Spleen (tissue), 11 donors: ENCODE measurements at regions not wholly inside any gene's neighbourhood (a gene's known extent, or its start where the extent isn't known, plus 50 kb on each side); places are given as distances from the start of the nearest gene placed in this dataset.

Source experiments
- DNase-seq: peaks from one replicate; pipeline ENCODE4 v3.0.0-alpha.2; 2020
- H3K27ac ChIP-seq, 8 donors: fragments of 200-600 bp; sonication (generic) in 7 of 8; 1 replicate in 4 of 8; 2 replicates in 4 of 8; pipeline versions ENCODE4 v1.5.0 to v1.8.0; 2016 to 2021; ENCODE audit warnings: inconsistent platforms in 4 of 8, mild to moderate bottlenecking in 4 of 8, moderate library complexity in 1 of 8
- H3K27me3 ChIP-seq, 7 donors: fragments of 200-600 bp; sonication (generic) in 6 of 7; replicated peaks in 1 of 7; 1 replicate in 4 of 7; 2 replicates in 3 of 7; pipeline versions ENCODE4 v1.5.0 to v1.8.0; 2016 to 2021; ENCODE audit warnings: inconsistent platforms in 3 of 7, mild to moderate bottlenecking in 1 of 7
- H3K36me3 ChIP-seq, 6 donors: fragments of 200-600 bp; sonication (generic) in 5 of 6; 1 replicate in 4 of 6; 2 replicates in 2 of 6; pipeline versions ENCODE4 v1.5.0 to v1.8.0; 2016 to 2021; ENCODE audit warnings: inconsistent platforms in 2 of 6
- H3K4me1 ChIP-seq, 6 donors: fragments of 200-600 bp; sonication (generic) in 5 of 6; 1 replicate in 3 of 6; 2 replicates in 3 of 6; pipeline versions ENCODE4 v1.5.0 to v1.8.0; 2016 to 2021; ENCODE audit warnings: inconsistent platforms in 3 of 6
- H3K4me3 ChIP-seq, 8 donors: fragments of 200-600 bp; sonication (generic) in 7 of 8; 1 replicate in 4 of 8; 2 replicates in 4 of 8; pipeline versions ENCODE4 v1.5.0 to v1.8.0; 2016 to 2021; ENCODE audit warnings: inconsistent platforms in 4 of 8, mild to moderate bottlenecking in 4 of 8, moderate library complexity in 2 of 8
- H3K9me3 ChIP-seq, 8 donors: fragments of 200-600 bp; sonication (generic) in 7 of 8; 1 replicate in 4 of 8; 2 replicates in 4 of 8; pipeline versions ENCODE4 v1.5.0 to v1.8.0; 2016 to 2021; ENCODE audit warnings: inconsistent platforms in 4 of 8
- POLR2A ChIP-seq, 3 donors: fragments of 450-650 bp; IDR thresholded peaks; one replicate each; pipeline ENCODE4 v1.5.1; 2017; ENCODE audit warnings: antibody characterized with exemption in 3 of 3, mild to moderate bottlenecking in 1 of 3
- POLR2AphosphoS5 ChIP-seq, 3 donors: sonication (generic); formaldehyde crosslinking; IDR thresholded peaks; one replicate each; pipeline ENCODE4 v1.5.1; 2017; ENCODE audit warnings: antibody characterized with exemption in 3 of 3
- WGBS, 5 donors: extraction: QIAGEN DNeasy Blood & Tissue Kit in 3 of 5; methylation state at CpG; one replicate each; pipeline versions ENCODE4 v1.1.5 to v1.1.7; 2013 to 2018; 5-methylcytosine and 5-hydroxymethylcytosine counted together
- intact Hi-C: fragments of 100-400 bp; cut with DNase I; formaldehyde crosslinking; loops from one replicate; pipeline ENCODE4 v1.15.0; 2023; ENCODE audit warnings: low total_unique reads
- TF ChIP-seq, protein P1 (sequence below), 11 experiments: fragments of 200-600 bp in 7 of 11; fragments of 450-650 bp in 4 of 11; sonication (generic) in 4 of 11; IDR thresholded peaks in 8 of 11; conservative IDR thresholded peaks in 3 of 11; 1 replicate in 7 of 11; 2 replicates in 4 of 11; pipeline versions ENCODE4 v1.4.0 to v1.8.0; 2016 to 2021; ENCODE audit warnings: antibody characterized with exemption in 11 of 11, inconsistent platforms in 4 of 11, mild to moderate bottlenecking in 1 of 11
- donor health status: healthy with polysubstance abuse.
- donor health status: DM: no; HTN: no; CAD: no; lungs with moderate emphysema.
- donor health status: DM: no; HTN: no; CAD: no.
- donor health status: Bipolar disorder and iron deficiency.
- donor health status: healthy.
- donor health status: DM: no; HTN: no; CAD: no.
- donor health status: DM: yes; HTN: yes; CAD: no.

GRCh38 chr2:190123956-190124355 lies 61.4 kb upstream of the MSTN start:
- H3K4me1 ChIP-seq, result peaks cover 0 to 8% (median 0%) of the 10 kb centered on the region in 6 donors
- no peak for TF ChIP-seq POLR2A (IDR thresholded peaks at IDR 0.05)
- TF ChIP-seq, protein P1, sequence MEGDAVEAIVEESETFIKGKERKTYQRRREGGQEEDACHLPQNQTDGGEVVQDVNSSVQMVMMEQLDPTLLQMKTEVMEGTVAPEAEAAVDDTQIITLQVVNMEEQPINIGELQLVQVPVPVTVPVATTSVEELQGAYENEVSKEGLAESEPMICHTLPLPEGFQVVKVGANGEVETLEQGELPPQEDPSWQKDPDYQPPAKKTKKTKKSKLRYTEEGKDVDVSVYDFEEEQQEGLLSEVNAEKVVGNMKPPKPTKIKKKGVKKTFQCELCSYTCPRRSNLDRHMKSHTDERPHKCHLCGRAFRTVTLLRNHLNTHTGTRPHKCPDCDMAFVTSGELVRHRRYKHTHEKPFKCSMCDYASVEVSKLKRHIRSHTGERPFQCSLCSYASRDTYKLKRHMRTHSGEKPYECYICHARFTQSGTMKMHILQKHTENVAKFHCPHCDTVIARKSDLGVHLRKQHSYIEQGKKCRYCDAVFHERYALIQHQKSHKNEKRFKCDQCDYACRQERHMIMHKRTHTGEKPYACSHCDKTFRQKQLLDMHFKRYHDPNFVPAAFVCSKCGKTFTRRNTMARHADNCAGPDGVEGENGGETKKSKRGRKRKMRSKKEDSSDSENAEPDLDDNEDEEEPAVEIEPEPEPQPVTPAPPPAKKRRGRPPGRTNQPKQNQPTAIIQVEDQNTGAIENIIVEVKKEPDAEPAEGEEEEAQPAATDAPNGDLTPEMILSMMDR (IDR thresholded peaks at IDR 0.05 in 8 of 11, conservative IDR thresholded peaks at IDR 0.05 in 3 of 11), result no peak
- no peaks in the 10 kb centered on the region for H3K36me3 ChIP-seq
- H3K27ac ChIP-seq, result no peak overlapping the region
- H3K4me3 ChIP-seq, result no peak overlapping the region
- no peak for DNase-seq
- intact Hi-C loops, result no loop called here
- WGBS, 5 donors, result 73 to 100% (median 90%) methylated on average over 2 of the region's 2 CpGs
- H3K9me3 ChIP-seq, result no peaks in the 10 kb centered on the region
- no peaks in the 10 kb centered on the region for H3K27me3 ChIP-seq

- no peak overlapping the region for H3K4me3 ChIP-seq
- peaks cover 0 to 8% (median 0%) of the 10 kb centered on the region in 6 donors for H3K4me1 ChIP-seq
- intact Hi-C loops, result no loop called here
- TF ChIP-seq POLR2A (IDR thresholded peaks at IDR 0.05), result no peak
- TF ChIP-seq, protein P1 (IDR thresholded peaks at IDR 0.05 in 8 of 11, conservative IDR thresholded peaks at IDR 0.05 in 3 of 11), result peak in 2 of 11 experiments; percentile 11 to 28
- 56 to 81% (median 67%) methylated on average over 1 of the region's 1 CpG for WGBS, 5 donors
- DNase-seq, result no peak
- H3K27ac ChIP-seq, result no peak overlapping the region
- no peaks in the 10 kb centered on the region for H3K9me3 ChIP-seq
- H3K27me3 ChIP-seq, result no peaks in the 10 kb centered on the region
- no peaks in the 10 kb centered on the region for H3K36me3 ChIP-seq
Measured at GRCh38 chr2:190121971-190122370, 59.4 kb upstream of the MSTN start.

DNA sequence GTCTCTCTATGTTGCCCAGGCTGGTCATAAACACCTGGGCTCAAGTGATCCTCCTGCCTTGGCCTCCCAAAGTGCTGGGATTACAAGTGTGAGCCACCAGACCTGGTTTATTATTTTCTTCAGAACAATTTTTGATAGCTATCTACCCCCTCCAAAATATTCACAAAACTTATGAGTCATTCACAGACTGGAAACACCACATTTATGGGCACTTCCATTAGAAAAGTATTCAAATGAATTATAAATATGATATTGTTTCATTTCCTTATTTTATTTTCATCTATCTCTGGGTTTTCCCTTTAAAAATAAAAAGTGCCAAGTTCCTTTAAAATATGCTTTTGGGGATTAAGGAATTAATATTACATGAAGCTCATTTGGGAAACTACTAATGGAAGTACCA lies 58.8 kb upstream of the MSTN start:
- H3K27me3 ChIP-seq, result no peaks in the 10 kb centered on the region
- TF ChIP-seq POLR2AphosphoS5 (IDR thresholded peaks at IDR 0.05) (no peak), POLR2A (IDR thresholded peaks at IDR 0.05) (no peak)
- TF ChIP-seq, protein P1 (IDR thresholded peaks at IDR 0.05 in 8 of 11, conservative IDR thresholded peaks at IDR 0.05 in 3 of 11), result no peak
- intact Hi-C loops, result no loop called here
- H3K9me3 ChIP-seq, result no peaks in the 10 kb centered on the region
- H3K4me1 ChIP-seq, result peaks cover 0 to 8% (median 0%) of the 10 kb centered on the region in 6 donors
- H3K4me3 ChIP-seq, result no peak overlapping the region
- no peak overlapping the region for H3K27ac ChIP-seq
- DNase-seq, result no peak
- H3K36me3 ChIP-seq, result no peaks in the 10 kb centered on the region

DNA sequence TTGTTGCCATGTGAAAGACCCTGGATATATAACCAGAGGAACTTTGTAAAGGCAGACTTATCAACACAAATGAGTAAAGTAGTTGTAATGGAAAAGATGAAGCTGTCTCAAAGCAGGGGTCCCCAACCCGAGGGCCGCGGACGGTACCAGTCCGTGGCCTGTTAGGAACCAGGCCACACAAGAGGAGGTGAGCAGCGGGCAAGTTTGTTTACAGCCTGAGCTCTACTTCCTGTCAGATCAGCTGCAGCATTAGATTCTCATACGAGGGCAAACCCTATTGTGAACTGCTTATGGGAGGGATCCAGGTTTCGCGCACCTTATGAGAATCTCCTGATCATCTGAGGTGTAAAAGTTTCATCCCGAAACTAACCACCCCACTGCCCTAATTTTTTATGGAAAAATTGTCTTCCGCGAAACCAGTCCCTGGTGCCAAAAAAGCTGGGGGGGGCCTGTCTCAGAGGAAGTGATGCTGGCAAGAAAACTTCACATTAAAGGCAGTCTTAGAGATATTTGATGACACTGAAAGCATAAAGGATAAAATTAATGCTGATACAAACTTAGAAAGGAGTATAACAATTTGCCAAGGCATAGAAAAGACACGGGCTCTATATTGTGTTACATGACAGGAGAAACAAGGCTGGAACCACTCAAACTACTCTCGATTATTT lies 57.5 kb upstream of the MSTN start:
- Histone ChIP-seq H3K36me3 (no peaks in the 10 kb centered on the region), H3K27ac (peak overlapping the region in 2 of 8 donors; percentile 17 to 42), H3K4me3 (no peak overlapping the region), H3K27me3 (no peaks in the 10 kb centered on the region), H3K4me1 (peaks cover 0 to 8% (median 0%) of the 10 kb centered on the region in 6 donors), H3K9me3 (no peaks in the 10 kb centered on the region)
- intact Hi-C loops, result no loop called here
- no peak for TF ChIP-seq POLR2A (IDR thresholded peaks at IDR 0.05)
- TF ChIP-seq, protein P1 (IDR thresholded peaks at IDR 0.05 in 8 of 11, conservative IDR thresholded peaks at IDR 0.05 in 3 of 11), result no peak
- TF ChIP-seq POLR2AphosphoS5 (IDR thresholded peaks at IDR 0.05), result no peak
- 64 to 76% (median 69%) methylated on average over 14 of the region's 14 CpGs for WGBS, 5 donors
- no peak for DNase-seq
